Adrenal gland (tissue), 5 donors: ENCODE measurements at regions not wholly inside any gene's neighbourhood (a gene's known extent, or its start where the extent isn't known, plus 50 kb on each side); places are given as distances from the start of the nearest gene placed in this dataset.

Experiments used
- POLR2A ChIP-seq, 2 donors: fragments of 450-650 bp; IDR thresholded peaks; one replicate each; pipeline ENCODE4 v1.6.1; 2017; ENCODE audit warnings: antibody characterized with exemption in 2 of 2, mild to moderate bottlenecking in 2 of 2, moderate library complexity in 1 of 2
- TF ChIP-seq, protein P1 (sequence below), 6 experiments: fragments of 450-650 bp in 4 of 6; fragments of 200-600 bp in 2 of 6; sonication (generic) in 1 of 6; IDR thresholded peaks; 1 replicate in 5 of 6; 2 replicates in 1 of 6; pipeline versions ENCODE4 v1.5.1 to v1.8.0; 2016 to 2021; ENCODE audit warnings: antibody characterized with exemption in 6 of 6, mild to moderate bottlenecking in 2 of 6, moderate library complexity in 1 of 6
- donor health status: DM: no; HTN: no; CAD: no.

GRCh38 chr6:129778793-129779192 is 68.8 kb upstream of the ARHGAP18 start:
- TF ChIP-seq, protein P1, sequence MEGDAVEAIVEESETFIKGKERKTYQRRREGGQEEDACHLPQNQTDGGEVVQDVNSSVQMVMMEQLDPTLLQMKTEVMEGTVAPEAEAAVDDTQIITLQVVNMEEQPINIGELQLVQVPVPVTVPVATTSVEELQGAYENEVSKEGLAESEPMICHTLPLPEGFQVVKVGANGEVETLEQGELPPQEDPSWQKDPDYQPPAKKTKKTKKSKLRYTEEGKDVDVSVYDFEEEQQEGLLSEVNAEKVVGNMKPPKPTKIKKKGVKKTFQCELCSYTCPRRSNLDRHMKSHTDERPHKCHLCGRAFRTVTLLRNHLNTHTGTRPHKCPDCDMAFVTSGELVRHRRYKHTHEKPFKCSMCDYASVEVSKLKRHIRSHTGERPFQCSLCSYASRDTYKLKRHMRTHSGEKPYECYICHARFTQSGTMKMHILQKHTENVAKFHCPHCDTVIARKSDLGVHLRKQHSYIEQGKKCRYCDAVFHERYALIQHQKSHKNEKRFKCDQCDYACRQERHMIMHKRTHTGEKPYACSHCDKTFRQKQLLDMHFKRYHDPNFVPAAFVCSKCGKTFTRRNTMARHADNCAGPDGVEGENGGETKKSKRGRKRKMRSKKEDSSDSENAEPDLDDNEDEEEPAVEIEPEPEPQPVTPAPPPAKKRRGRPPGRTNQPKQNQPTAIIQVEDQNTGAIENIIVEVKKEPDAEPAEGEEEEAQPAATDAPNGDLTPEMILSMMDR (IDR thresholded peaks at IDR 0.05): no peak
- no peak for TF ChIP-seq POLR2A (IDR thresholded peaks at IDR 0.05)
